Adipocyte (in vitro differentiated cells): ENCODE measurements at regions not wholly inside any gene's neighbourhood (a gene's known extent, or its start where the extent isn't known, plus 50 kb on each side); places are given as distances from the start of the nearest gene placed in this dataset.

Experiments used
- DNase-seq: peaks from one replicate; pipeline ENCODE4 v3.0.0-alpha.2; 2015; ENCODE audit warnings: low read depth
- H3K27me3 ChIP-seq: replicated peaks from 2 replicates; pipeline ENCODE4 v1.7.0; 2013; ENCODE audit warnings: mild to moderate bottlenecking, low read length, moderate library complexity; ENCODE audit not compliant: control insufficient read depth, insufficient read depth
- H3K36me3 ChIP-seq: 2 replicates; pipeline ENCODE4 v1.7.0; 2013; ENCODE audit warnings: low read length, mild to moderate bottlenecking, moderate library complexity; ENCODE audit not compliant: control insufficient read depth, insufficient read depth, severe bottlenecking
- H3K4me1 ChIP-seq: 2 replicates; pipeline ENCODE4 v1.7.0; 2013; ENCODE audit warnings: mild to moderate bottlenecking, low read length, moderate library complexity; ENCODE audit not compliant: control insufficient read depth, insufficient read depth
- H3K4me3 ChIP-seq: 2 replicates; pipeline ENCODE4 v1.7.0; 2013; ENCODE audit warnings: mild to moderate bottlenecking, low read length, moderate library complexity
- H3K9ac ChIP-seq: 2 replicates; pipeline ENCODE4 v1.7.0; 2013; ENCODE audit warnings: mild to moderate bottlenecking, low read length, moderate library complexity
- H3K9me3 ChIP-seq: 2 replicates; pipeline ENCODE4 v1.7.0; 2013; ENCODE audit warnings: mild to moderate bottlenecking, low read length, moderate library complexity; ENCODE audit not compliant: control insufficient read depth

GRCh38 chr1:14435368-14436023 is 163.0 kb upstream of the KAZN start:
- Histone ChIP-seq H3K4me1 (no peaks in the 10 kb centered on the region), H3K4me3 (no peak overlapping the region), H3K36me3 (no peaks in the 10 kb centered on the region), H3K27me3 (no peaks in the 10 kb centered on the region), H3K9me3 (no peaks in the 10 kb centered on the region), H3K9ac (no peak overlapping the region)
- no peak for DNase-seq

GRCh38 chr1:14437417-14437918 is 161.0 kb upstream of the KAZN start:
- H3K4me1 ChIP-seq = peaks cover 17% of the 10 kb centered on the region
- no peaks in the 10 kb centered on the region for H3K27me3 ChIP-seq
- no peaks in the 10 kb centered on the region for H3K36me3 ChIP-seq
- no peak for DNase-seq
- H3K9me3 ChIP-seq = no peaks in the 10 kb centered on the region
- no peak overlapping the region for H3K4me3 ChIP-seq
- no peak overlapping the region for H3K9ac ChIP-seq

- Histone ChIP-seq H3K4me3 (no peak overlapping the region), H3K9ac (no peak overlapping the region), H3K36me3 (no peaks in the 10 kb centered on the region), H3K27me3 (no peaks in the 10 kb centered on the region), H3K9me3 (no peaks in the 10 kb centered on the region), H3K4me1 (peaks cover 17% of the 10 kb centered on the region)
- DNase-seq = no peak
Observed at GRCh38 chr1:14438127-14438769, 160.2 kb upstream of the KAZN start.

- no peak overlapping the region for H3K9ac ChIP-seq
- no peaks in the 10 kb centered on the region for H3K36me3 ChIP-seq
- H3K4me1 ChIP-seq = peaks cover 17% of the 10 kb centered on the region
- no peak overlapping the region for H3K4me3 ChIP-seq
- H3K27me3 ChIP-seq = no peaks in the 10 kb centered on the region
- no peaks in the 10 kb centered on the region for H3K9me3 ChIP-seq
- DNase-seq = no peak
Observed at GRCh38 chr1:14439015-14439414, 159.5 kb upstream of the KAZN start.

GRCh38 chr1:14440166-14440565 is 158.3 kb upstream of the KAZN start:
- H3K9ac ChIP-seq = no peak overlapping the region
- no peak overlapping the region for H3K4me3 ChIP-seq
- DNase-seq = no peak
- H3K4me1 ChIP-seq = peaks cover 17% of the 10 kb centered on the region
- H3K27me3 ChIP-seq = no peaks in the 10 kb centered on the region
- H3K36me3 ChIP-seq = no peaks in the 10 kb centered on the region
- H3K9me3 ChIP-seq = no peaks in the 10 kb centered on the region

DNA sequence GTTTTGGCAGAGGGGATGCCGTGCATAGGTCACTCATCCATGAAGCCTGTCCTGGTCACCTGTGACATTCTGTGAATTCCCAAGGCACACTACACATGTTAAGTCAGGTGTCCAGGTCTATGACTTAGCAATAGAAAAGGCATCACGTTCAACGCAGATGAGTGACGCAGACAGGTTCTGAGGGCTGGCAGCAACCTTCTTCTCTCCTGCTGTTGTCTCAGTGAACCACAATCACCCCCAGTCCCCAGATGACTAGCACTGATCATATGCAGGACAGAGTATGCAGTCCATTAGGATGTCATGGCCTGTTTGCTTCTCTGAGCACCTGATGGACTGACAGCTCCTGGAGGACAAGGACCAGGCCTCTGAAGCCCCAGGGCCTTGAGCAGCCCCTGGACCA is 157.8 kb upstream of the KAZN start:
- no peak for DNase-seq
- Histone ChIP-seq H3K4me1 (peaks cover 17% of the 10 kb centered on the region), H3K27me3 (no peaks in the 10 kb centered on the region), H3K36me3 (no peaks in the 10 kb centered on the region), H3K4me3 (no peak overlapping the region), H3K9ac (no peak overlapping the region), H3K9me3 (no peaks in the 10 kb centered on the region)

DNA sequence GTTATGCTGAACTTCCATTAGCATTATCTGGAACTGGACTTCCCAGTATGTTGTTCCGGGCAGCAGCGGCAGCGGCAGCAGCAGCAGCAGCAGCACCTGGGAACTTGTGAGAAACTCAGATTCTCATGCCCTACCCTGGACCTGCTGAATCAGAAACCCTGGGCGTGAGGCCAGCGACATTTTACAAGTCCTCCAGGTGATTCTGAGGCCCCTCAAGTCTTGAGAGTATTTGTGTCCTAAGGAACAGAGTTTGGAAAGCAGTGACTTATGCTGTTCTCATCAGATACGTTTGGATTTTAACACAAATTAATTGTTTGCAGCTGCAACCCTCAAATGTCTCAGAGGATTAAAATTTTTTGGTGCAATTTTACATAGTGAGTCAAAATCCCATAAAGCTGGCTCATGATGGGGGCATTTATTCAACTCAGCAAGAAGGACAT is 157.2 kb upstream of the KAZN start:
- Histone ChIP-seq H3K9me3 (no peaks in the 10 kb centered on the region), H3K9ac (no peak overlapping the region), H3K4me1 (peaks cover 17% of the 10 kb centered on the region), H3K27me3 (no peaks in the 10 kb centered on the region), H3K4me3 (no peak overlapping the region), H3K36me3 (no peaks in the 10 kb centered on the region)
- DNase-seq = peak; percentile 69

DNA sequence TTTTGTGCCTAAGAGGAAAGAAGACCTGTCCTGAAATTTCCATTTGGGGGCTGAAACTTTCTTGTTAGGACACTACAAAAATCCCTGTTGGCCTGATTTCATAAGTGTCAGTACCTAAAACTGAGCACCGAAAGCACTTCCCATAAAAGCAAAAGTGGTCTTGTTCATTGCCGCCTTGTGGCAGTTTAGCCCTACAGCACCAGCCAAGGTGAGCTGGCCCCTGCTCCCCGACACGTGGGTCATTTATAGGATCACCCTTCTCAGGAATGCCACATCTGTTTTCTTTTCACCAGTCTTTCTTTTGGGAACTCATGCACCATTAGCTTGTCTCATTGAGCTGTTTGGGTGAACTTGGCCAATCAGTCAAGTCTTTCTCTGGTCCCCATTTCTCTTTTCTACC is 155.8 kb upstream of the KAZN start:
- no peaks in the 10 kb centered on the region for H3K27me3 ChIP-seq
- no peak for DNase-seq
- H3K9ac ChIP-seq = no peak overlapping the region
- peaks cover 17% of the 10 kb centered on the region for H3K4me1 ChIP-seq
- H3K36me3 ChIP-seq = no peaks in the 10 kb centered on the region
- H3K4me3 ChIP-seq = no peak overlapping the region
- H3K9me3 ChIP-seq = no peaks in the 10 kb centered on the region

- no peaks in the 10 kb centered on the region for H3K9me3 ChIP-seq
- no peak overlapping the region for H3K4me3 ChIP-seq
- no peaks in the 10 kb centered on the region for H3K36me3 ChIP-seq
- peaks cover 17% of the 10 kb centered on the region for H3K4me1 ChIP-seq
- no peak for DNase-seq
- H3K27me3 ChIP-seq = no peaks in the 10 kb centered on the region
- H3K9ac ChIP-seq = no peak overlapping the region
Observed at GRCh38 chr1:14443164-14443787, 155.2 kb upstream of the KAZN start.

DNA sequence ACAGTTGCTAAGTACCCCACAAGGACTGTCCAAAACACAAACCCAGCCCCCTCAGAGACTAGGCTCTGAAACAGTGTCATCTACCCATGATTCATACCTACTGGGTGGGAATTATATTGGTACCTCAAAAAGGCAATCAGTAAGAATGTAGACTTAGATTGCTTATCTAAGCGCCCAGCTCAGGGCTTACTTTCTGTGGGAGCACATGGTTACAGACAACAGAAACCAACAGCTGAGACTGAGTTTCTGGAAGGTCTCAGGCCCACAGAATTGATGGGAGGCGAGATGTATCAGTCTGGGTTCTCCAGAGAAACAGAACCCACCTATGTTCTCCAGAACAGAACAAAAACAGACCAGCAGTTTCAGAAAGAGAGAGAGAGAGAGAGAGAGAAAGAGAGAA is 147.3 kb upstream of the KAZN start:
- DNase-seq = no peak
- Histone ChIP-seq H3K9me3 (no peaks in the 10 kb centered on the region), H3K9ac (no peak overlapping the region), H3K4me3 (no peak overlapping the region), H3K27me3 (no peaks in the 10 kb centered on the region), H3K4me1 (no peaks in the 10 kb centered on the region), H3K36me3 (no peaks in the 10 kb centered on the region)

DNA sequence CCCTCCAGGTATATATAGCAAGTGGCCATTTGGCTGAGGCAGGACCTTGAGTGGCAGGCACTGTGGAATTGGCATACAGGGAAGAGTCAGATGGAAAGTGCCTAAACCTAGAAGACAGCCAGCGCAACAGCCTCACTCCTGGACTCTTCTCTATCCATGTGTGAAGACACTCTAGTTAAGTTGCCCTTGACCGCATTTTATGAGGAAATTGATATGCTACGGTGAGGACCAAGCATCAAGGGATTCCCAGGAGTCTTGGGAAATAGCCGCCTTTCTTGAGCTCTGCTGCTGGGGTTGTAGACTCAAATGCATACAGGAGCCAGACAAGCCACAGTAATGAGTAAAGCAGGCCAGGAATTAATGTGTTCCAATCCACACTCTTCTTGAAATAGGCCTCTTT is 145.9 kb upstream of the KAZN start:
- DNase-seq = no peak

More for the DNA sequence above, 145.9 kb upstream of the KAZN start:
- Histone ChIP-seq H3K4me3 (no peak overlapping the region), H3K4me1 (no peaks in the 10 kb centered on the region), H3K36me3 (no peaks in the 10 kb centered on the region), H3K9me3 (no peaks in the 10 kb centered on the region), H3K9ac (no peak overlapping the region), H3K27me3 (no peaks in the 10 kb centered on the region)
